K562 (cell line): ENCODE measurements at regions not wholly inside any gene's neighbourhood (a gene's known extent, or its start where the extent isn't known, plus 50 kb on each side); places are given as distances from the start of the nearest gene placed in this dataset.

Experiments used
- LCOR ChIP-seq: sonication (generic); formaldehyde crosslinking; IDR thresholded peaks from 2 replicates; pipeline ENCODE4 v1.8.0; 2022; ENCODE audit warnings: mild to moderate bottlenecking, missing genetic modification reagents
- NEUROD1 ChIP-seq: fragments of 150-350 bp; IDR thresholded peaks from 2 replicates; pipeline ENCODE4 v1.6.1; 2014; ENCODE audit warnings: borderline replicate concordance, low read length, low read depth; ENCODE audit not compliant: partially characterized antibody
- NFRKB ChIP-seq: fragments of 450-650 bp; IDR thresholded peaks from 2 replicates; pipeline ENCODE4 v1.6.1; 2016; ENCODE audit warnings: low read depth
- PCBP2 ChIP-seq: fragments of 200-400 bp; formaldehyde crosslinking; IDR thresholded peaks from 2 replicates; pipeline ENCODE4 v1.6.1; 2018; ENCODE audit warnings: low read length, low read depth, mild to moderate bottlenecking, moderate library complexity; ENCODE audit not compliant: poor library complexity, severe bottlenecking
- POU5F1 ChIP-seq: fragments of 150-350 bp; IDR thresholded peaks from 2 replicates; pipeline ENCODE4 v1.6.1; 2014; ENCODE audit warnings: borderline replicate concordance, low read length, low read depth, mild to moderate bottlenecking; ENCODE audit not compliant: partially characterized antibody
- RFX7 ChIP-seq: fragments of 250-450 bp; sonication (Bioruptor Pico); IDR thresholded peaks from 2 replicates; pipeline ENCODE4 v1.5.1; 2021; ENCODE audit warnings: mild to moderate bottlenecking
- SFPQ ChIP-seq: fragments of 200-400 bp; formaldehyde crosslinking; IDR thresholded peaks from 2 replicates; pipeline ENCODE4 v1.6.1; 2017; ENCODE audit warnings: mild to moderate bottlenecking, low read depth, low read length, moderate library complexity
- STAT5A ChIP-seq: IDR thresholded peaks from 2 replicates; pipeline ENCODE4 v1.6.1; 2012; ENCODE audit warnings: low read length, inconsistent platforms, borderline replicate concordance
- ZNF589 ChIP-seq: fragments of 200-800 bp; sonication (Bioruptor generic); IDR thresholded peaks from 2 replicates; pipeline ENCODE4 v1.6.1; 2016; ENCODE audit warnings: low read depth, missing genetic modification characterization, missing compliant biosample characterization
- ZNF707 ChIP-seq: fragments of 250-450 bp; sonication (Bioruptor Pico); conservative IDR thresholded peaks from 2 replicates; pipeline ENCODE4 v1.8.0; 2022; ENCODE audit warnings: inconsistent platforms, mild to moderate bottlenecking, moderate library complexity
- ZSCAN32 ChIP-seq: fragments of 450-650 bp; formaldehyde crosslinking; IDR thresholded peaks from 2 replicates; pipeline ENCODE4 v1.4.0; 2020; ENCODE audit warnings: mild to moderate bottlenecking, moderate library complexity
- TF ChIP-seq, protein P1 (sequence below): IDR thresholded peaks from 2 replicates; pipeline ENCODE4 v1.6.1; 2011; ENCODE audit not compliant: insufficient read length; ENCODE audit errors: extremely low read depth
- TF ChIP-seq, protein P2 (sequence below): fragments of 250-450 bp; sonication (Bioruptor Pico); IDR thresholded peaks from 2 replicates; pipeline ENCODE4 v1.6.1; 2021; ENCODE audit warnings: mild to moderate bottlenecking

- no peak for TF ChIP-seq SFPQ
- no peak for TF ChIP-seq RFX7 (CRISPR knock-in tag)
- TF ChIP-seq ZNF707 (CRISPR knock-in tag) = no peak
- TF ChIP-seq, protein P1, sequence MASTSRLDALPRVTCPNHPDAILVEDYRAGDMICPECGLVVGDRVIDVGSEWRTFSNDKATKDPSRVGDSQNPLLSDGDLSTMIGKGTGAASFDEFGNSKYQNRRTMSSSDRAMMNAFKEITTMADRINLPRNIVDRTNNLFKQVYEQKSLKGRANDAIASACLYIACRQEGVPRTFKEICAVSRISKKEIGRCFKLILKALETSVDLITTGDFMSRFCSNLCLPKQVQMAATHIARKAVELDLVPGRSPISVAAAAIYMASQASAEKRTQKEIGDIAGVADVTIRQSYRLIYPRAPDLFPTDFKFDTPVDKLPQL = no peak
- TF ChIP-seq NEUROD1 = no peak
- no peak for TF ChIP-seq ZSCAN32
- TF ChIP-seq, protein P2, sequence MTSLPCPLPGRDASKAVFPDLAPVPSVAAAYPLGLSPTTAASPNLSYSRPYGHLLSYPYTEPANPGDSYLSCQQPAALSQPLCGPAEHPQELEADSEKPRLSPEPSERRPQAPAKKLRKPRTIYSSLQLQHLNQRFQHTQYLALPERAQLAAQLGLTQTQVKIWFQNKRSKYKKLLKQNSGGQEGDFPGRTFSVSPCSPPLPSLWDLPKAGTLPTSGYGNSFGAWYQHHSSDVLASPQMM (CRISPR knock-in tag) = no peak
- no peak for TF ChIP-seq ZNF589 (CRISPR knock-in tag)
- no peak for TF ChIP-seq POU5F1
- TF ChIP-seq LCOR = no peak
- TF ChIP-seq STAT5A = no peak
- no peak for TF ChIP-seq NFRKB
- TF ChIP-seq PCBP2 = no peak
Measured at GRCh38 chr7:21084286-21084685, 297.6 kb upstream of the SP8 start (continued).
